ENCODE measurements at regions not wholly inside any gene's neighbourhood (a gene's known extent, or its start where the extent isn't known, plus 50 kb on each side); places are given as distances from the start of the nearest gene placed in this dataset.
"Not testable (repeated sequence)": the region's sequence is repeated elsewhere in the genome, so short reads cannot be mapped to it uniquely, and the experiment has no call there.

- Histone ChIP-seq H3K4me3 (ENCODE audit: low read length in 3 of 3) (no peak overlapping the region), H3K27ac (ENCODE audit: low read depth in 2 of 2, low read length in 2 of 2) (no peak overlapping the region), H3K4me1 (ENCODE audit: control insufficient read depth in 2 of 3, insufficient read depth in 2 of 3, low read depth in 1 of 3, low read length in 3 of 3) (no peaks in the 10 kb centered on the region), H3K9me3 (ENCODE audit: control insufficient read depth in 2 of 3, insufficient read depth in 1 of 3, low read length in 3 of 3) (no peaks in the 10 kb centered on the region), H3K27me3 (ENCODE audit: control insufficient read depth, insufficient read depth, low read length) (no peaks in the 10 kb centered on the region), H3K36me3 (ENCODE audit: control insufficient read depth in 2 of 3, insufficient read depth in 3 of 3, low read length in 3 of 3) (no peaks in the 10 kb centered on the region), H3K9ac (ENCODE audit: low read length in 3 of 3) (no peak overlapping the region)
- DNase-seq (no peak), FAIRE-seq (no peak)
- TF ChIP-seq CTCF (IDR thresholded peaks at IDR 0.05; ENCODE audit: borderline replicate concordance, extremely low read depth, insufficient read depth) = no peak
- intact Hi-C loops (cut with DNase I) = no loop called here
These were observed 340.6 kb upstream of the SASH1 start for GRCh38 chr6:148001844-148002642.

DNA sequence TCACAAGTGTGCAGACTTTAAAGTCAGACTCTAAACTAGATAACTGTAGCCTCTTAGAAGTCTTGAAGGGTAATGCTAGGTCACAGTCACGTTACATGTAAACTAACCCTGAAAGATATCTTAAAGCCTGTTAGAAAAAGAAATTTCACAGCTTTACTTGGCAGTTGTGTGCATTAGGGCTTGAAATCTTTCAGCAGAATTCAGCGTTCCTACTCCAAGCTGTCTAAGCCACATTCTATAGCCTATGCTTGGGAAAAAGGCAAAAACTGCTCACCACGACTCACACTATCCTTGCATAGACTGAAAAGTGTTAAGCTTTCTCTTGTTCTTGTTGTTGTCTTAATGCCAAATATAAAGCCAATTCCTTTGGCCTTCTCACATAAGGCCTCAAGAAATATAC is 338.0 kb upstream of the SASH1 start:
- no peak for TF ChIP-seq CTCF (IDR thresholded peaks at IDR 0.05; ENCODE audit: borderline replicate concordance, extremely low read depth, insufficient read depth)
- no peak overlapping the region for H3K9ac ChIP-seq (ENCODE audit: low read length in 3 of 3)
- H3K9me3 ChIP-seq (ENCODE audit: control insufficient read depth in 2 of 3, insufficient read depth in 1 of 3, low read length in 3 of 3) = no peaks in the 10 kb centered on the region
- H3K4me1 ChIP-seq (ENCODE audit: control insufficient read depth in 2 of 3, insufficient read depth in 2 of 3, low read depth in 1 of 3, low read length in 3 of 3) = no peaks in the 10 kb centered on the region
- intact Hi-C loops (cut with DNase I) = no loop called here
- no peak for DNase-seq
- H3K4me3 ChIP-seq (ENCODE audit: low read length in 3 of 3) = no peak overlapping the region
- H3K27ac ChIP-seq (ENCODE audit: low read depth in 2 of 2, low read length in 2 of 2) = no peak overlapping the region
- no peak for FAIRE-seq
- H3K36me3 ChIP-seq (ENCODE audit: control insufficient read depth in 2 of 3, insufficient read depth in 3 of 3, low read length in 3 of 3) = no peaks in the 10 kb centered on the region
- H3K27me3 ChIP-seq (ENCODE audit: control insufficient read depth, insufficient read depth, low read length) = no peaks in the 10 kb centered on the region

DNA sequence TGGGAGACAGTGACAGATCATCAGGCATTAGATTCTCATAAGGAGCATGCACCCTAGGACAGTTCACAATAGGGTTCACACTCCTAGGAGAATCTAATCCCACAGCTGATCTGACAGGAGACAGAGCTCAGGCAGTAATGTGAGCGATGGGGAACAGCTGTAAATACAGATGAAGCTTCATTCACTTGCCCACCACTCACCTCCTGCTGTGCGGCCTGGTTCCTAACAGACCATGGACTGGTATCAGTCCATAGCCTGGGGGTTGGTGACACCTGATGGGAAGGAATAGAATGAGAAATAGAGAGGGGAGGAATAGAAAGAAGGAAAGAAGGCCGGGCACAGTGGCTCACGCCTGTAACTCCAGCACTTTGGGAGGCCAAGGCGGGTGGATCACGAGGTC is 336.8 kb upstream of the SASH1 start:
- H3K9ac ChIP-seq (ENCODE audit: low read length in 3 of 3) = no peak overlapping the region
- no peak for FAIRE-seq
- intact Hi-C loops (cut with DNase I) = no loop called here
- H3K4me1 ChIP-seq (ENCODE audit: control insufficient read depth in 2 of 3, insufficient read depth in 2 of 3, low read depth in 1 of 3, low read length in 3 of 3) = no peaks in the 10 kb centered on the region
- H3K36me3 ChIP-seq (ENCODE audit: control insufficient read depth in 2 of 3, insufficient read depth in 3 of 3, low read length in 3 of 3) = no peaks in the 10 kb centered on the region
- no peak overlapping the region for H3K4me3 ChIP-seq (ENCODE audit: low read length in 3 of 3)
- H3K9me3 ChIP-seq (ENCODE audit: control insufficient read depth in 2 of 3, insufficient read depth in 1 of 3, low read length in 3 of 3) = peaks cover 0 to 10% (median 0%) of the 10 kb centered on the region in 3 donors
- no peaks in the 10 kb centered on the region for H3K27me3 ChIP-seq (ENCODE audit: control insufficient read depth, insufficient read depth, low read length)
- TF ChIP-seq CTCF (IDR thresholded peaks at IDR 0.05; ENCODE audit: borderline replicate concordance, extremely low read depth, insufficient read depth) = no peak
- no peak overlapping the region for H3K27ac ChIP-seq (ENCODE audit: low read depth in 2 of 2, low read length in 2 of 2)
- no peak for DNase-seq

DNA sequence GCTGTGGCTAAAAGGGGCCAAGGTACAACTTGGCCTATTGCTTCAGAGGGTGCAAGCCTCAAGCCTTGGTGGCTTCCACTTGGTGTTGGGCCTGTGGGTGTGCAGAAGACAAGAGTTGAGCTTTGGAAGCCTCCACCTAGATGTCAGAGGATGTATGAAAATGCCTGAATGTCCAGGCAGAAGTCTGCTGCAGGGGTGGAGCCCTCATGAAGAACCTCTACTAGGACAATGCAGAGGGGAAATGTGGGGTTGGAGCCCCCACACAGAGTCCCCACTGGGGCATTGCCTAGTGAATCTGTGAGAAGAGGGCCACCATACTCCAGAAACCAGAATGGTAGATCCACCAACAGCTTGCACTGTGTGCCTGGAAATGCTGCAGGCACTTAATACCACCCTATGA is 332.1 kb upstream of the SASH1 start:
- H3K9me3 ChIP-seq (ENCODE audit: control insufficient read depth in 2 of 3, insufficient read depth in 1 of 3, low read length in 3 of 3) = peaks cover 0 to 10% (median 0%) of the 10 kb centered on the region in 3 donors
- H3K9ac ChIP-seq (ENCODE audit: low read length in 3 of 3); DNase-seq; FAIRE-seq; H3K4me3 ChIP-seq (ENCODE audit: low read length in 3 of 3); H3K4me1 ChIP-seq (ENCODE audit: control insufficient read depth in 2 of 3, insufficient read depth in 2 of 3, low read depth in 1 of 3, low read length in 3 of 3); H3K27me3 ChIP-seq (ENCODE audit: control insufficient read depth, insufficient read depth, low read length); H3K36me3 ChIP-seq (ENCODE audit: control insufficient read depth in 2 of 3, insufficient read depth in 3 of 3, low read length in 3 of 3); intact Hi-C loops (cut with DNase I); H3K27ac ChIP-seq (ENCODE audit: low read depth in 2 of 2, low read length in 2 of 2): not testable (repeated sequence)

Measured in kidney (tissue), 13 donors.